ENCODE measurements at regions not wholly inside any gene's neighbourhood (a gene's known extent, or its start where the extent isn't known, plus 50 kb on each side); places are given as distances from the start of the nearest gene placed in this dataset.

GRCh38 chr10:4684434-4684833 lies 141.6 kb upstream of the AKR1E2 start:
- TF ChIP-seq POLR2A (IDR thresholded peaks at IDR 0.05) (no peak), POLR2AphosphoS5 (IDR thresholded peaks at IDR 0.05) (no peak), EP300 (IDR thresholded peaks at IDR 0.05; ENCODE audit: low read depth) (no peak)
- TF ChIP-seq, protein P1, sequence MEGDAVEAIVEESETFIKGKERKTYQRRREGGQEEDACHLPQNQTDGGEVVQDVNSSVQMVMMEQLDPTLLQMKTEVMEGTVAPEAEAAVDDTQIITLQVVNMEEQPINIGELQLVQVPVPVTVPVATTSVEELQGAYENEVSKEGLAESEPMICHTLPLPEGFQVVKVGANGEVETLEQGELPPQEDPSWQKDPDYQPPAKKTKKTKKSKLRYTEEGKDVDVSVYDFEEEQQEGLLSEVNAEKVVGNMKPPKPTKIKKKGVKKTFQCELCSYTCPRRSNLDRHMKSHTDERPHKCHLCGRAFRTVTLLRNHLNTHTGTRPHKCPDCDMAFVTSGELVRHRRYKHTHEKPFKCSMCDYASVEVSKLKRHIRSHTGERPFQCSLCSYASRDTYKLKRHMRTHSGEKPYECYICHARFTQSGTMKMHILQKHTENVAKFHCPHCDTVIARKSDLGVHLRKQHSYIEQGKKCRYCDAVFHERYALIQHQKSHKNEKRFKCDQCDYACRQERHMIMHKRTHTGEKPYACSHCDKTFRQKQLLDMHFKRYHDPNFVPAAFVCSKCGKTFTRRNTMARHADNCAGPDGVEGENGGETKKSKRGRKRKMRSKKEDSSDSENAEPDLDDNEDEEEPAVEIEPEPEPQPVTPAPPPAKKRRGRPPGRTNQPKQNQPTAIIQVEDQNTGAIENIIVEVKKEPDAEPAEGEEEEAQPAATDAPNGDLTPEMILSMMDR (IDR thresholded peaks at IDR 0.05): no peak
